GM20000 (cell line): ENCODE measurements at regions not wholly inside any gene's neighbourhood (a gene's known extent, or its start where the extent isn't known, plus 50 kb on each side); places are given as distances from the start of the nearest gene placed in this dataset.

Experiments used
- DNase-seq: peaks from one replicate; pipeline ENCODE4 v3.0.0; 2012; ENCODE audit warnings: low spot score
- CTCF ChIP-seq: IDR thresholded peaks from 2 replicates; pipeline ENCODE4 v1.5.1; 2012; ENCODE audit warnings: mild to moderate bottlenecking, control low read depth; ENCODE audit errors: extremely low read depth, missing control alignments

GRCh38 chr7:117946151-117946633, 73.0 kb upstream of the CTTNBP2 start:
- no peak for TF ChIP-seq CTCF
- DNase-seq = no peak

- no peak for TF ChIP-seq CTCF
- no peak for DNase-seq
Observed at GRCh38 chr7:117949232-117949631, 76.0 kb upstream of the CTTNBP2 start.

- no peak for TF ChIP-seq CTCF
- DNase-seq = no peak
Observed at GRCh38 chr7:117950601-117951260, 77.5 kb upstream of the CTTNBP2 start.

GRCh38 chr7:117951285-117951684, 78.0 kb upstream of the CTTNBP2 start:
- TF ChIP-seq CTCF = no peak
- no peak for DNase-seq

GRCh38 chr7:117951691-117952280, 78.5 kb upstream of the CTTNBP2 start:
- no peak for DNase-seq
- no peak for TF ChIP-seq CTCF

- TF ChIP-seq CTCF = no peak
- DNase-seq = no peak
Observed at GRCh38 chr7:117955046-117955445, 81.8 kb upstream of the CTTNBP2 start.

- DNase-seq = no peak
- TF ChIP-seq CTCF = no peak
Observed at GRCh38 chr7:117960351-117960750, 87.1 kb upstream of the CTTNBP2 start.
